PC-3 (cell line): ENCODE measurements at regions not wholly inside any gene's neighbourhood (a gene's known extent, or its start where the extent isn't known, plus 50 kb on each side); places are given as distances from the start of the nearest gene placed in this dataset.
A peak's percentile ranks its signal among the peaks of the same experiment; 100 is the strongest.

Experiments used
- ATAC-seq: fragments of 200-7000 bp; cut with Tn5 transposase; 2 replicates; pipeline ENCODE4 v1.9.1; 2020; ENCODE audit warnings: mild to moderate bottlenecking, moderate library complexity
- BruUV-seq: library from RNA; stranded (reverse); fragments of 400-500 nt; replicated peaks from 2 replicates; lab custom pipeline; 2021; lab: Mats Ljungman, UMichigan
- CTCF ChIA-PET: fragments of 300-600 bp; sonication (Branson Sonifier 250); formaldehyde crosslinking; loops from one replicate; lab custom pipeline; 2022; ENCODE audit warnings: antibody characterized with exemption; lab: Charles Lee
- POLR2A ChIA-PET: fragments of 300-600 bp; sonication (Branson Sonifier 250); formaldehyde crosslinking; loops from one replicate; lab custom pipeline; 2022; ENCODE audit warnings: antibody characterized with exemption; ENCODE audit not compliant: unreplicated experiment; lab: Charles Lee
- DNase-seq: peaks from one replicate; pipeline ENCODE4 v3.0.0-alpha.2; 2015
- H2AFZ ChIP-seq: fragments of 300-600 bp; sonication (generic); 2 replicates; pipeline ENCODE4 v1.6.0; 2016; ENCODE audit warnings: antibody characterized with exemption, low read length
- H3F3A ChIP-seq: fragments of 300-600 bp; sonication (generic); one replicate; pipeline ENCODE4 v1.6.0; 2017; ENCODE audit warnings: antibody characterized with exemption, low read length, control low read depth, mild to moderate bottlenecking; ENCODE audit not compliant: unreplicated experiment
- H3K27ac ChIP-seq: fragments of 300-600 bp; sonication (generic); 2 replicates; pipeline ENCODE4 v1.5.1; 2016; ENCODE audit warnings: mild to moderate bottlenecking, low read length
- H3K27me3 ChIP-seq: fragments of 300-600 bp; sonication (generic); 2 replicates; pipeline ENCODE4 v1.6.1; 2016; ENCODE audit warnings: low read length, mixed read lengths
- H3K36me3 ChIP-seq: fragments of 300-600 bp; sonication (generic); 2 replicates; pipeline ENCODE4 v1.6.1; 2016; ENCODE audit warnings: low read depth, mixed run types, low read length, mixed read lengths
- H3K4me1 ChIP-seq: fragments of 300-600 bp; sonication (generic); 2 replicates; pipeline ENCODE4 v1.5.1; 2016; ENCODE audit warnings: low read length; ENCODE audit not compliant: insufficient read depth
- H3K4me2 ChIP-seq: fragments of 300-600 bp; sonication (generic); 2 replicates; pipeline ENCODE4 v1.6.0; 2016; ENCODE audit warnings: low read length
- H3K4me3 ChIP-seq: fragments of 300-600 bp; sonication (generic); 2 replicates; pipeline ENCODE4 v1.5.1; 2016; ENCODE audit warnings: mild to moderate bottlenecking, low read length, mixed read lengths
- H3K79me2 ChIP-seq: fragments of 300-600 bp; sonication (generic); 2 replicates; pipeline ENCODE4 v1.6.1; 2017; ENCODE audit warnings: low read length, mixed read lengths
- H3K9ac ChIP-seq: fragments of 300-600 bp; sonication (generic); 2 replicates; pipeline ENCODE4 v1.6.0; 2016; ENCODE audit warnings: mild to moderate bottlenecking, low read length
- H3K9me2 ChIP-seq: fragments of 300-600 bp; sonication (generic); replicated peaks from 2 replicates; pipeline ENCODE4 v1.6.1; 2016; ENCODE audit warnings: mixed run types, low read length, mixed read lengths
- H3K9me3 ChIP-seq: fragments of 300-600 bp; sonication (generic); 2 replicates; pipeline ENCODE4 v1.6.1; 2016; ENCODE audit warnings: low read length, mixed read lengths
- H4K20me1 ChIP-seq: fragments of 300-600 bp; sonication (generic); 2 replicates; pipeline ENCODE4 v1.6.1; 2016; ENCODE audit warnings: low read length, mixed read lengths
- EZH2 ChIP-seq: fragments of 300-600 bp; sonication (generic); IDR thresholded peaks from one replicate; pipeline ENCODE4 v1.6.1; 2017; ENCODE audit warnings: antibody characterized with exemption, mild to moderate bottlenecking, low read length; ENCODE audit not compliant: unreplicated experiment
- EZH2phosphoT487 ChIP-seq: fragments of 300-600 bp; sonication (generic); IDR thresholded peaks from 2 replicates; pipeline ENCODE4 v1.6.1; 2018; ENCODE audit warnings: mild to moderate bottlenecking, antibody characterized with exemption, low read length, borderline replicate concordance
- intact Hi-C: fragments of 100-400 bp; cut with micrococcal nuclease; formaldehyde crosslinking; loops from 2 replicates; pipeline ENCODE4 v1.9.0; 2023
- TF ChIP-seq, protein P1 (sequence below): fragments of 300-600 bp; sonication (generic); conservative IDR thresholded peaks from 2 replicates; pipeline ENCODE4 v1.5.1; 2017; ENCODE audit warnings: antibody characterized with exemption, low read depth, mild to moderate bottlenecking, low read length

DNA sequence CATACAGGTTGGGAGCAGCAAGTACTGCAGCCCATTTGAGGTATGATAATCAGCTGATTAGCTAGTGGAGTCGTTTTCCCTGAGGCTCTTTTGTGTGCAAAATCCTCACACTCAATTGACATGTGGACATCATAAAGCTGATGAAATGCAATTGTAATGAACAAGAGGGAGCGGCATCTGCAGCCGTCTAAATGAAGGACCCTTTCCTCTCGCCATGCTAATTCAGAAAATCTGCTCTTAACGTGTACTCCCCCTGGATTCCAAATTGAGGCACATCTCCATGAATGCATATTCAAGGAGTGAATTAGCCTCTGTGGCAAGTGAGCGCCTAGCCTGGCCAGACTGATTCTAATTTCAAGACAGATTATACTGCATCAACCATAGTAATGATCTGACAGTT, 260.9 kb upstream of the ATP5MC3 start:
- H3K79me2 ChIP-seq: no peaks in the 10 kb centered on the region
- no peak overlapping the region for H3K4me3 ChIP-seq
- CTCF ChIA-PET: no interaction called here
- no peaks in the 10 kb centered on the region for H3K9me3 ChIP-seq
- H3K27me3 ChIP-seq: peaks cover 56% of the 10 kb centered on the region
- H3K4me2 ChIP-seq: no peak overlapping the region
- no peak for DNase-seq
- POLR2A ChIA-PET: no interaction called here
- no peaks in the 10 kb centered on the region for H3K36me3 ChIP-seq
- no peaks in the 10 kb centered on the region for H3K4me1 ChIP-seq
- H2AFZ ChIP-seq: no peak overlapping the region
- H3K9ac ChIP-seq: no peak overlapping the region
- BruUV-seq: no TSS peak
- no peaks in the 10 kb centered on the region for H4K20me1 ChIP-seq
- H3K27ac ChIP-seq: no peak overlapping the region
- no peaks in the 10 kb centered on the region for H3F3A ChIP-seq
- ATAC-seq: no peak
- intact Hi-C loops: no loop called here
- H3K9me2 ChIP-seq: no peaks in the 10 kb centered on the region
- TF ChIP-seq, protein P1, sequence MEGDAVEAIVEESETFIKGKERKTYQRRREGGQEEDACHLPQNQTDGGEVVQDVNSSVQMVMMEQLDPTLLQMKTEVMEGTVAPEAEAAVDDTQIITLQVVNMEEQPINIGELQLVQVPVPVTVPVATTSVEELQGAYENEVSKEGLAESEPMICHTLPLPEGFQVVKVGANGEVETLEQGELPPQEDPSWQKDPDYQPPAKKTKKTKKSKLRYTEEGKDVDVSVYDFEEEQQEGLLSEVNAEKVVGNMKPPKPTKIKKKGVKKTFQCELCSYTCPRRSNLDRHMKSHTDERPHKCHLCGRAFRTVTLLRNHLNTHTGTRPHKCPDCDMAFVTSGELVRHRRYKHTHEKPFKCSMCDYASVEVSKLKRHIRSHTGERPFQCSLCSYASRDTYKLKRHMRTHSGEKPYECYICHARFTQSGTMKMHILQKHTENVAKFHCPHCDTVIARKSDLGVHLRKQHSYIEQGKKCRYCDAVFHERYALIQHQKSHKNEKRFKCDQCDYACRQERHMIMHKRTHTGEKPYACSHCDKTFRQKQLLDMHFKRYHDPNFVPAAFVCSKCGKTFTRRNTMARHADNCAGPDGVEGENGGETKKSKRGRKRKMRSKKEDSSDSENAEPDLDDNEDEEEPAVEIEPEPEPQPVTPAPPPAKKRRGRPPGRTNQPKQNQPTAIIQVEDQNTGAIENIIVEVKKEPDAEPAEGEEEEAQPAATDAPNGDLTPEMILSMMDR: no peak
- TF ChIP-seq EZH2 (no peak), EZH2phosphoT487 (no peak)

DNA sequence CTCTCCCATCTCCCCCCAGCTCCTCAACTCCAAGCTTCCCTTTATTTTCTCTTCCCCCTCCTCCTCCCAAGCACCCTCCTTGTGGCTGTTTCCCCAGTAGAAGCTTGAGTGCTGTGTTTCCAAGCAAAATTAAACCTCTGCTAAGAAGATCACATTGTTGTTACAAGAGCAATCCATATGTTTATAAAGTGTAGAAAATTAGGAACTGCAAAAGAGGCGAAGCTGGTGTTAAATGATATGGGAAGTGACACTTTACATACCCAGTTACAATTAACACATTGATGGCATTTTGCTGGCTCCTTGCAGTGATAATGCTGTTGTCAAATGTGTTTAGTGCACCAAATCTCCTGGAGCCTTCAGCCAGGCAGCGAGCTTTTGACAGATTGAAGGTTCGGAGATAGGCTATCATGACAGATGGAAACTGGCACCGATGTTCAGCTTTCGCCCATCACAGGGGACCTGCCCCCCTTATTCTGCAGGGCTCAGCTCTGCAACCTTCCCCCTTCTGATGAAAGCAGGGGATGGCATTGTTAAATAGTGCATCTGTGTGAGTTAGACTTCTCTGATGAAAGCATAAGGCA, 259.8 kb upstream of the ATP5MC3 start:
- TF ChIP-seq, protein P1: no peak
- TF ChIP-seq EZH2: no peak
- no peak for TF ChIP-seq EZH2phosphoT487
- Histone ChIP-seq H3K4me2 (no peak overlapping the region), H3F3A (no peaks in the 10 kb centered on the region), H3K27me3 (peaks cover 65% of the 10 kb centered on the region), H3K4me3 (no peak overlapping the region), H4K20me1 (no peaks in the 10 kb centered on the region), H3K4me1 (no peaks in the 10 kb centered on the region), H2AFZ (no peak overlapping the region), H3K36me3 (no peaks in the 10 kb centered on the region), H3K27ac (no peak overlapping the region), H3K9ac (no peak overlapping the region), H3K79me2 (no peaks in the 10 kb centered on the region), H3K9me2 (no peaks in the 10 kb centered on the region), H3K9me3 (no peaks in the 10 kb centered on the region)
- intact Hi-C loops: no loop called here
- ChIA-PET CTCF (no interaction called here), POLR2A (no interaction called here)
- no peak for DNase-seq
- BruUV-seq: no TSS peak
- ATAC-seq: no peak

DNA sequence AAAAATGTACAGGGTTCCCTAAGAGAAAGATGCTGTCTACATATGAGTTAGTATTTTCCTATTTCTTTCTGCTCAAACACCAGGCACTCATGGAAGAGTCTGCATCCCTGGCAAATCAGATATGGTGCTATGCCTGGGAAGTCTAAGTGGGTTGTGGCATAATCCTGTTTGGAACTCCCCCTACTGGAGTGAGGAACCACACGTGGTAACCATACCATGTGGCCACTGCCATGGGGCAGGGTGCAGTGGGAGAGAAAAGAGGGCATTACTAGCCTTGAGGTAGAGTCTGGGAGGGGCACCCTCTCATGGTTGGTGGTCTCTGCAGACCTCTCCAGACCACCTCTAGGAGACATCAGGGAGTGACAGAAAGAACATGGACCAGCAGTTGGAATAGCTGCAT, 257.9 kb upstream of the ATP5MC3 start:
- Histone ChIP-seq H3K4me3 (no peak overlapping the region), H2AFZ (no peak overlapping the region), H3K9me3 (no peaks in the 10 kb centered on the region), H3F3A (no peaks in the 10 kb centered on the region), H3K27ac (no peak overlapping the region), H3K4me1 (no peaks in the 10 kb centered on the region), H3K36me3 (no peaks in the 10 kb centered on the region), H4K20me1 (no peaks in the 10 kb centered on the region), H3K4me2 (no peak overlapping the region), H3K9me2 (no peaks in the 10 kb centered on the region), H3K79me2 (no peaks in the 10 kb centered on the region), H3K9ac (no peak overlapping the region), H3K27me3 (peaks cover 68% of the 10 kb centered on the region)
- intact Hi-C loops: no loop called here
- ChIA-PET POLR2A (no interaction called here), CTCF (no interaction called here)
- no peak for TF ChIP-seq EZH2
- no peak for TF ChIP-seq EZH2phosphoT487
- TF ChIP-seq, protein P1: peak; percentile 34
- ATAC-seq (peak; percentile 24; the same call in 1 of the 2 replicates), DNase-seq (peak; percentile 17)
- no TSS peak for BruUV-seq
